Ishikawa (cell line): ENCODE measurements at regions not wholly inside any gene's neighbourhood (a gene's known extent, or its start where the extent isn't known, plus 50 kb on each side); places are given as distances from the start of the nearest gene placed in this dataset.

Source experiments
- CEBPB ChIP-seq: IDR thresholded peaks from 2 replicates; pipeline ENCODE4 v1.6.1; 2012
- CREB1 ChIP-seq: IDR thresholded peaks from 2 replicates; pipeline ENCODE4 v1.6.1; 2012; ENCODE audit warnings: low read depth
- RAD21 ChIP-seq: IDR thresholded peaks from 2 replicates; pipeline ENCODE4 v1.6.1; 2012; ENCODE audit warnings: low read depth
- REST ChIP-seq: IDR thresholded peaks from 2 replicates; pipeline ENCODE4 v1.6.1; 2012; ENCODE audit warnings: low read depth, mild to moderate bottlenecking

- TF ChIP-seq CEBPB (no peak), RAD21 (no peak), CREB1 (no peak), REST (no peak)
These were observed 1666.0 kb upstream of the ACO1 start for GRCh38 chr9:30718483-30718882.
